GM06990 (cell line): ENCODE measurements at regions not wholly inside any gene's neighbourhood (a gene's known extent, or its start where the extent isn't known, plus 50 kb on each side); places are given as distances from the start of the nearest gene placed in this dataset.

Experiments used
- DNase-seq: peaks from one replicate; pipeline ENCODE4 v3.0.0-alpha.2; 2011; ENCODE audit not compliant: insufficient read length; ENCODE audit errors: extremely low read depth
- H3K27me3 ChIP-seq: replicated peaks from 2 replicates; pipeline ENCODE4 v1.6.0; 2011; ENCODE audit warnings: low read length; ENCODE audit not compliant: control insufficient read depth, insufficient read depth
- H3K36me3 ChIP-seq: 2 replicates; pipeline ENCODE4 v1.5.1; 2011; ENCODE audit warnings: low read length; ENCODE audit not compliant: control insufficient read depth, insufficient read depth
- H3K4me3 ChIP-seq: replicated peaks from 2 replicates; pipeline ENCODE4 v1.5.1; 2011; ENCODE audit warnings: low read depth, mild to moderate bottlenecking, control low read depth, low read length
- CTCF ChIP-seq: IDR thresholded peaks from 2 replicates; pipeline ENCODE4 v1.5.1; 2011; ENCODE audit warnings: low read length, control low read depth, mild to moderate bottlenecking, inconsistent platforms; ENCODE audit not compliant: insufficient read depth, poor library complexity, severe bottlenecking

GRCh38 chr1:42096554-42096953, 56.7 kb upstream of the GUCA2B start:
- H3K36me3 ChIP-seq = no peaks in the 10 kb centered on the region
- DNase-seq = no peak
- no peaks in the 10 kb centered on the region for H3K27me3 ChIP-seq
- TF ChIP-seq CTCF = no peak
- no peak overlapping the region for H3K4me3 ChIP-seq

GRCh38 chr1:42089246-42089645, 64.0 kb upstream of the GUCA2B start:
- DNase-seq = no peak
- H3K27me3 ChIP-seq = no peaks in the 10 kb centered on the region
- TF ChIP-seq CTCF = no peak
- no peak overlapping the region for H3K4me3 ChIP-seq
- no peaks in the 10 kb centered on the region for H3K36me3 ChIP-seq

GRCh38 chr1:42086146-42086545, 67.1 kb upstream of the GUCA2B start:
- Histone ChIP-seq H3K4me3 (no peak overlapping the region), H3K36me3 (no peaks in the 10 kb centered on the region), H3K27me3 (no peaks in the 10 kb centered on the region)
- no peak for TF ChIP-seq CTCF
- no peak for DNase-seq

- no peaks in the 10 kb centered on the region for H3K36me3 ChIP-seq
- no peak for TF ChIP-seq CTCF
- no peak overlapping the region for H3K4me3 ChIP-seq
- DNase-seq = no peak
- H3K27me3 ChIP-seq = no peaks in the 10 kb centered on the region
Observed at GRCh38 chr1:42085596-42085995, 67.6 kb upstream of the GUCA2B start.

GRCh38 chr1:42081475-42081874, 71.7 kb upstream of the GUCA2B start:
- Histone ChIP-seq H3K4me3 (no peak overlapping the region), H3K27me3 (no peaks in the 10 kb centered on the region), H3K36me3 (no peaks in the 10 kb centered on the region)
- TF ChIP-seq CTCF = no peak
- no peak for DNase-seq

- no peak overlapping the region for H3K4me3 ChIP-seq
- no peak for DNase-seq
- no peaks in the 10 kb centered on the region for H3K36me3 ChIP-seq
- no peak for TF ChIP-seq CTCF
- no peaks in the 10 kb centered on the region; the same call in 1 of the 2 replicates for H3K27me3 ChIP-seq
Observed at GRCh38 chr1:42075179-42075578, 78.0 kb upstream of the GUCA2B start.
